IMR-90 (cell line): ENCODE measurements at regions not wholly inside any gene's neighbourhood (a gene's known extent, or its start where the extent isn't known, plus 50 kb on each side); places are given as distances from the start of the nearest gene placed in this dataset.

ENCODE experiments used
- ATAC-seq: fragments of 200-7000 bp; cut with Tn5 transposase; 2 replicates; pipeline ENCODE4 v1.9.1; 2020; ENCODE audit warnings: low read depth, mild to moderate bottlenecking, moderate library complexity
- BruUV-seq: library from RNA; stranded (reverse); fragments of 400-500 nt; replicated peaks from 2 replicates; lab custom pipeline; 2021; lab: Mats Ljungman, UMichigan
- CTCF ChIA-PET: fragments of 300-600 bp; formaldehyde crosslinking; extraction: SDS; loops from one replicate; lab custom pipeline; 2021; ENCODE audit warnings: antibody characterized with exemption; lab: Yijun Ruan, JAX
- POLR2A ChIA-PET: fragments of 300-600 bp; sonication (Branson Sonifier 250); formaldehyde crosslinking; loops from one replicate; lab custom pipeline; 2022; ENCODE audit warnings: antibody characterized with exemption; ENCODE audit not compliant: unreplicated experiment; lab: Charles Lee
- DNase-seq: peaks from one replicate; pipeline ENCODE4 v3.0.0; 2013
- H2AFZ ChIP-seq: replicated peaks from 2 replicates; pipeline ENCODE3; 2013; ENCODE audit warnings: low read length, mild to moderate bottlenecking; ENCODE audit not compliant: poor library complexity
- H2AK5ac ChIP-seq: 2 replicates; pipeline ENCODE4 v1.6.1; 2013; ENCODE audit warnings: low read depth, low read length, inconsistent platforms
- H2AK9ac ChIP-seq: replicated peaks from 2 replicates; pipeline ENCODE3; 2013; ENCODE audit warnings: mild to moderate bottlenecking, low read depth, low read length, moderate library complexity; ENCODE audit not compliant: poor library complexity
- H2BK120ac ChIP-seq: 2 replicates; pipeline ENCODE4 v1.6.1; 2013; ENCODE audit warnings: low read depth, low read length, inconsistent platforms
- H2BK15ac ChIP-seq: 3 replicates; pipeline ENCODE4 v1.6.1; 2013; ENCODE audit warnings: low read depth, low read length, inconsistent platforms
- H2BK20ac ChIP-seq: 2 replicates; pipeline ENCODE4 v1.6.1; 2013; ENCODE audit warnings: low read depth, mild to moderate bottlenecking, inconsistent platforms, low read length, moderate library complexity
- H2BK5ac ChIP-seq: 2 replicates; pipeline ENCODE4 v1.6.1; 2013; ENCODE audit warnings: mild to moderate bottlenecking, low read depth, low read length, inconsistent platforms; ENCODE audit not compliant: poor library complexity, severe bottlenecking
- H3K14ac ChIP-seq: replicated peaks from 2 replicates; pipeline ENCODE4 v1.6.1; 2013; ENCODE audit warnings: low read depth, low read length, inconsistent platforms
- H3K18ac ChIP-seq: 2 replicates; pipeline ENCODE4 v1.6.1; 2013; ENCODE audit warnings: low read depth, low read length, control low read depth
- H3K23ac ChIP-seq: 2 replicates; pipeline ENCODE4 v1.6.1; 2013; ENCODE audit warnings: low read depth, low read length, inconsistent platforms
- H3K27ac ChIP-seq: 2 replicates; pipeline ENCODE4 v1.5.1; 2013; ENCODE audit warnings: mild to moderate bottlenecking, control low read depth, low read length; ENCODE audit not compliant: insufficient read depth
- H3K27me3 ChIP-seq: 2 replicates; pipeline ENCODE4 v1.6.1; 2013; ENCODE audit warnings: low read length; ENCODE audit not compliant: control insufficient read depth, insufficient read depth
- H3K36me3 ChIP-seq: 2 replicates; pipeline ENCODE4 v1.6.1; 2013; ENCODE audit warnings: low read length, mixed read lengths; ENCODE audit not compliant: control insufficient read depth, insufficient read depth
- H3K4ac ChIP-seq: 2 replicates; pipeline ENCODE4 v1.6.1; 2013; ENCODE audit warnings: low read depth, low read length, inconsistent platforms
- H3K4me1 ChIP-seq: 2 replicates; pipeline ENCODE4 v1.6.1; 2013; ENCODE audit warnings: low read length, mixed read lengths; ENCODE audit not compliant: control insufficient read depth, insufficient read depth
- H3K4me2 ChIP-seq: 2 replicates; pipeline ENCODE4 v1.6.1; 2013; ENCODE audit warnings: low read depth, mild to moderate bottlenecking, control low read depth, low read length, moderate library complexity
- H3K4me3 ChIP-seq: 2 replicates; pipeline ENCODE4 v1.5.1; 2013; ENCODE audit warnings: low read depth, mild to moderate bottlenecking, control low read depth, low read length, moderate library complexity; ENCODE audit not compliant: insufficient read depth
- H3K56ac ChIP-seq: 2 replicates; pipeline ENCODE4 v1.6.1; 2013; ENCODE audit warnings: low read length, inconsistent platforms; ENCODE audit not compliant: insufficient read depth; ENCODE audit errors: extremely low read depth
- H3K79me1 ChIP-seq, 2 experiments: 2 replicates each; pipeline ENCODE4 v1.6.1; 2013; ENCODE audit warnings: low read length in 2 of 2, inconsistent platforms in 1 of 2, low read depth in 1 of 2
- H3K9ac ChIP-seq: 2 replicates; pipeline ENCODE4 v1.6.1; 2013; ENCODE audit warnings: low read depth, low read length, control low read depth
- H3K9me1 ChIP-seq: 2 replicates; pipeline ENCODE4 v1.6.1; 2013; ENCODE audit warnings: low read length, inconsistent platforms; ENCODE audit not compliant: insufficient read depth
- H3K9me3 ChIP-seq: 2 replicates; pipeline ENCODE4 v1.6.1; 2013; ENCODE audit warnings: low read length; ENCODE audit not compliant: control insufficient read depth, insufficient read depth
- H4K20me1 ChIP-seq: 2 replicates; pipeline ENCODE4 v1.6.1; 2013; ENCODE audit warnings: low read length, inconsistent platforms; ENCODE audit not compliant: insufficient read depth
- H4K5ac ChIP-seq: 2 replicates; pipeline ENCODE4 v1.6.1; 2013; ENCODE audit warnings: mild to moderate bottlenecking, low read depth, low read length, control low read depth
- H4K8ac ChIP-seq, 2 experiments: 2 replicates each; pipeline ENCODE4 v1.6.1; 2013; ENCODE audit warnings: low read depth in 2 of 2, low read length in 2 of 2, control low read depth in 1 of 2, inconsistent platforms in 1 of 2
- H4K91ac ChIP-seq: 2 replicates; pipeline ENCODE4 v1.6.1; 2013; ENCODE audit warnings: low read depth, low read length, inconsistent platforms; ENCODE audit not compliant: insufficient read depth
- BHLHE40 ChIP-seq: fragments of 150-350 bp; IDR thresholded peaks from 2 replicates; pipeline ENCODE4 v1.6.1; 2016; ENCODE audit warnings: mild to moderate bottlenecking, low read depth, low read length
- CEBPB ChIP-seq: IDR thresholded peaks from 2 replicates; pipeline ENCODE4 v1.6.1; 2012; ENCODE audit warnings: low read depth, low read length, improper control_type of control experiment
- CHD1 ChIP-seq: IDR thresholded peaks from 2 replicates; pipeline ENCODE4 v1.6.1; 2012; ENCODE audit warnings: low read depth, low read length, improper control_type of control experiment
- FOS ChIP-seq: fragments of 150-350 bp; IDR thresholded peaks from 2 replicates; pipeline ENCODE4 v1.6.1; 2016; ENCODE audit warnings: low read depth, low read length
- MAFK ChIP-seq: IDR thresholded peaks from 2 replicates; pipeline ENCODE4 v1.6.1; 2012; ENCODE audit warnings: low read depth, low read length, improper control_type of control experiment
- MAZ ChIP-seq: IDR thresholded peaks from 2 replicates; pipeline ENCODE4 v1.6.1; 2012; ENCODE audit warnings: low read depth, mild to moderate bottlenecking, low read length, improper control_type of control experiment, moderate library complexity, borderline replicate concordance
- MXI1 ChIP-seq: IDR thresholded peaks from 2 replicates; pipeline ENCODE4 v1.6.1; 2012; ENCODE audit warnings: low read depth, mild to moderate bottlenecking, low read length, moderate library complexity, borderline replicate concordance
- NFE2L2 ChIP-seq: fragments of 150-350 bp; IDR thresholded peaks from 2 replicates; pipeline ENCODE4 v1.6.1; 2016; ENCODE audit warnings: low read depth, mild to moderate bottlenecking, low read length
- POLR2A ChIP-seq: IDR thresholded peaks from 2 replicates; pipeline ENCODE4 v1.6.1; 2012; ENCODE audit warnings: mild to moderate bottlenecking, low read depth, low read length
- RCOR1 ChIP-seq: IDR thresholded peaks from 2 replicates; pipeline ENCODE4 v1.6.1; 2012; ENCODE audit warnings: mild to moderate bottlenecking, low read length, improper control_type of control experiment; ENCODE audit not compliant: insufficient replicate concordance
- RFX5 ChIP-seq: IDR thresholded peaks from 2 replicates; pipeline ENCODE4 v1.8.0; 2012; ENCODE audit warnings: low read depth, mild to moderate bottlenecking, low read length, moderate library complexity
- SMC3 ChIP-seq: fragments of 150-350 bp; IDR thresholded peaks from 2 replicates; pipeline ENCODE4 v1.6.1; 2016; ENCODE audit warnings: low read depth, mild to moderate bottlenecking, antibody characterized with exemption, low read length, moderate library complexity
- WGBS, 2 experiments: methylation state at CpG; one replicate each; pipeline versions ENCODE4 v1.1.5 to v1.1.7; 2013; ENCODE audit warnings: missing lambda C conversion rate in 2 of 2; ENCODE audit not compliant: insufficient read length in 1 of 2; ENCODE audit errors: extremely low coverage in 2 of 2; 5-methylcytosine and 5-hydroxymethylcytosine counted together
- dilution Hi-C: fragments of 300-500 bp; cut with HindIII; formaldehyde crosslinking; loops from one replicate; pipeline ENCODE4 v1.14.3; 2018; ENCODE audit warnings: low sequenced_read_pairs; ENCODE audit not compliant: unreplicated experiment
- in situ Hi-C: fragments of 300-500 bp; cut with MboI; formaldehyde crosslinking; loops from 3 replicates; pipeline ENCODE4 v1.14.3; 2019; ENCODE audit warnings: low sequenced_read_pairs, inconsistent platforms, mixed read lengths
- intact Hi-C: fragments of 100-400 bp; cut with micrococcal nuclease; formaldehyde crosslinking; loops from 2 replicates; pipeline ENCODE4 v1.10.0; 2022
- TF ChIP-seq, protein P1 (sequence below): fragments of 150-350 bp; IDR thresholded peaks from 2 replicates; pipeline ENCODE4 v1.6.1; 2016; ENCODE audit warnings: low read depth, mild to moderate bottlenecking, low read length, moderate library complexity, borderline replicate concordance
- TF ChIP-seq, protein P2 (sequence below): conservative IDR thresholded peaks from 2 replicates; pipeline ENCODE4 v1.5.1; 2012; ENCODE audit warnings: mild to moderate bottlenecking, low read depth, low read length, improper control_type of control experiment

DNA sequence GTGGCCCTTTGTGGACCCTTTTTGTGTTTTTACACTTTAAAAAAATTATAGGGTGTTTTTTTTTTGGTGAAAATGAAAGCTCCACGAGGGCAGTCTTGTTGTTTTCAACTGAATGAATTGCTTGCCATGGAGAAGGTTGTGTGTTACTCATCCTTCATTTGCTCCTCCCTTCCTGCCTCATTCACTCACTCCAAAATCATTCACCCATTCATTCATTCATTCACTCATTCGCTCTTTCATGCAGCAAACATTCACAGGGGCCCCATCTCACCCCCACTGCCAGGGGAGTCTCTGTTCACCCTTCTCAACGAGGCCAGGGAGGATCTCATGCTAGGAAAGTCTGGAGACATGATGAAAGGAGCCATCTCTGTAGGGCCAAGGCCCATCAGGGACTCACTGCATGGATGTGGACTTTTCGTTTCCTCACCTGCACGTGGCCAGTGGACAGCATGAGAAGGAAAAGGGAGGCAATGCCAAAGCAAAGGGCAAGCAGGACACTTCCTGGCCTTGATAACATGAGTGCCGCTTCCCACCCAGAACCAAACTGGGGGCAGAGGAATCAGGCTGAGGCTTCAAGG, 62.8 kb upstream of the COL13A1 start:
- TF ChIP-seq SMC3: no peak
- TF ChIP-seq BHLHE40: no peak
- no peak for TF ChIP-seq MXI1
- TF ChIP-seq CHD1: no peak
- TF ChIP-seq MAZ: no peak
- TF ChIP-seq, protein P1, sequence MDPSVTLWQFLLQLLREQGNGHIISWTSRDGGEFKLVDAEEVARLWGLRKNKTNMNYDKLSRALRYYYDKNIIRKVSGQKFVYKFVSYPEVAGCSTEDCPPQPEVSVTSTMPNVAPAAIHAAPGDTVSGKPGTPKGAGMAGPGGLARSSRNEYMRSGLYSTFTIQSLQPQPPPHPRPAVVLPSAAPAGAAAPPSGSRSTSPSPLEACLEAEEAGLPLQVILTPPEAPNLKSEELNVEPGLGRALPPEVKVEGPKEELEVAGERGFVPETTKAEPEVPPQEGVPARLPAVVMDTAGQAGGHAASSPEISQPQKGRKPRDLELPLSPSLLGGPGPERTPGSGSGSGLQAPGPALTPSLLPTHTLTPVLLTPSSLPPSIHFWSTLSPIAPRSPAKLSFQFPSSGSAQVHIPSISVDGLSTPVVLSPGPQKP: no peak
- no peak for TF ChIP-seq FOS
- TF ChIP-seq NFE2L2: no peak
- TF ChIP-seq, protein P2, sequence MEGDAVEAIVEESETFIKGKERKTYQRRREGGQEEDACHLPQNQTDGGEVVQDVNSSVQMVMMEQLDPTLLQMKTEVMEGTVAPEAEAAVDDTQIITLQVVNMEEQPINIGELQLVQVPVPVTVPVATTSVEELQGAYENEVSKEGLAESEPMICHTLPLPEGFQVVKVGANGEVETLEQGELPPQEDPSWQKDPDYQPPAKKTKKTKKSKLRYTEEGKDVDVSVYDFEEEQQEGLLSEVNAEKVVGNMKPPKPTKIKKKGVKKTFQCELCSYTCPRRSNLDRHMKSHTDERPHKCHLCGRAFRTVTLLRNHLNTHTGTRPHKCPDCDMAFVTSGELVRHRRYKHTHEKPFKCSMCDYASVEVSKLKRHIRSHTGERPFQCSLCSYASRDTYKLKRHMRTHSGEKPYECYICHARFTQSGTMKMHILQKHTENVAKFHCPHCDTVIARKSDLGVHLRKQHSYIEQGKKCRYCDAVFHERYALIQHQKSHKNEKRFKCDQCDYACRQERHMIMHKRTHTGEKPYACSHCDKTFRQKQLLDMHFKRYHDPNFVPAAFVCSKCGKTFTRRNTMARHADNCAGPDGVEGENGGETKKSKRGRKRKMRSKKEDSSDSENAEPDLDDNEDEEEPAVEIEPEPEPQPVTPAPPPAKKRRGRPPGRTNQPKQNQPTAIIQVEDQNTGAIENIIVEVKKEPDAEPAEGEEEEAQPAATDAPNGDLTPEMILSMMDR: no peak
- no peak for TF ChIP-seq POLR2A
- TF ChIP-seq MAFK: no peak
- no peak for TF ChIP-seq RFX5
- no peak for TF ChIP-seq CEBPB
- TF ChIP-seq RCOR1: no peak

More for the DNA sequence above, 62.8 kb upstream of the COL13A1 start:
- Histone ChIP-seq H3K18ac (no peak overlapping the region; the same call in 1 of the 2 replicates), H2BK5ac (no peak overlapping the region), H4K91ac (no peak overlapping the region), H2AK5ac (no peak overlapping the region), H3K4me3 (no peak overlapping the region), H2AFZ (no peak overlapping the region), H3K9me3 (no peaks in the 10 kb centered on the region), H2BK15ac (no peak overlapping the region), H3K14ac (no peak overlapping the region), H4K5ac (no peak overlapping the region), H3K9me1 (peaks cover 11% of the 10 kb centered on the region), H3K4me2 (no peak overlapping the region), H2BK20ac (no peak overlapping the region), H2AK9ac (peak overlapping the region; percentile 25), H3K56ac (no peak overlapping the region), H3K36me3 (no peaks in the 10 kb centered on the region), H2BK120ac (no peak overlapping the region), H3K23ac (no peak overlapping the region), H4K8ac (no peak overlapping the region), H3K27me3 (no peaks in the 10 kb centered on the region), H3K79me1 (no peaks in the 10 kb centered on the region), H4K20me1 (no peaks in the 10 kb centered on the region), H3K4me1 (peaks cover 19% of the 10 kb centered on the region), H3K9ac (no peak overlapping the region), H3K4ac (no peak overlapping the region), H3K27ac (no peak overlapping the region)
- DNase-seq (no peak), ATAC-seq (no peak)
- BruUV-seq: no TSS peak
- POLR2A ChIA-PET: no interaction called here
- intact Hi-C loops (no loop called here), dilution Hi-C loops (no loop called here), in situ Hi-C loops (no loop called here)
- WGBS, 2 experiments: 90% methylated on average over 2 of the region's 6 CpGs; no CpG with 5 or more reads in 1 of the 2 experiments
- CTCF ChIA-PET: no interaction called here
